D721Med (cell line): ENCODE measurements at regions not wholly inside any gene's neighbourhood (a gene's known extent, or its start where the extent isn't known, plus 50 kb on each side); places are given as distances from the start of the nearest gene placed in this dataset.

Experiments
- DNase-seq: peaks from one replicate; pipeline ENCODE4 v3.0.0; 2011; ENCODE audit warnings: low spot score; ENCODE audit not compliant: insufficient read length
- FAIRE-seq: peaks from 2 replicates; lab custom pipeline; 2011; peaks lifted over from hg19 to GRCh38; lab: Jason Lieb, UNC
- CTCF ChIP-seq: IDR thresholded peaks from 2 replicates; pipeline ENCODE4 v1.5.1; 2012; ENCODE audit warnings: mild to moderate bottlenecking, control low read depth; ENCODE audit not compliant: insufficient read depth; ENCODE audit errors: missing control alignments

GRCh38 chr3:110456001-110456400 is 615.6 kb upstream of the NECTIN3 start:
- no peak for TF ChIP-seq CTCF
- DNase-seq (no peak), FAIRE-seq (no peak)

GRCh38 chr3:110456438-110457138 is 615.0 kb upstream of the NECTIN3 start:
- TF ChIP-seq CTCF, result no peak
- DNase-seq, result no peak
- no peak for FAIRE-seq

- no peak for DNase-seq
- FAIRE-seq, result no peak
- TF ChIP-seq CTCF, result no peak
Observed at GRCh38 chr3:110457508-110457907, 614.1 kb upstream of the NECTIN3 start.

- no peak for TF ChIP-seq CTCF
- DNase-seq, result no peak
- FAIRE-seq, result no peak
Observed at GRCh38 chr3:110459021-110459420, 612.6 kb upstream of the NECTIN3 start.

GRCh38 chr3:110470310-110470709 is 601.3 kb upstream of the NECTIN3 start:
- FAIRE-seq (no peak), DNase-seq (no peak)
- TF ChIP-seq CTCF, result no peak

- no peak for TF ChIP-seq CTCF
- no peak for FAIRE-seq
- DNase-seq, result no peak
Observed at GRCh38 chr3:110473405-110473804, 598.2 kb upstream of the NECTIN3 start.

- FAIRE-seq, result no peak
- no peak for TF ChIP-seq CTCF
- no peak for DNase-seq
Observed at GRCh38 chr3:110474397-110474796, 597.2 kb upstream of the NECTIN3 start.
